T47D (cell line): ENCODE measurements at regions not wholly inside any gene's neighbourhood (a gene's known extent, or its start where the extent isn't known, plus 50 kb on each side); places are given as distances from the start of the nearest gene placed in this dataset.
A peak's percentile ranks its signal among the peaks of the same experiment; 100 is the strongest.

Experiments
- DNase-seq, 2 experiments: peaks; one replicate each; pipeline versions ENCODE4 v3.0.0 to v3.0.0-alpha.2; 2011 to 2012; ENCODE audit warnings: low read depth in 1 of 2, low spot score in 1 of 2
- JUND ChIP-seq: IDR thresholded peaks from 2 replicates; pipeline ENCODE4 v1.6.1; 2012; ENCODE audit warnings: low read depth
- in situ Hi-C: cut with HindIII; loops from 2 replicates; pipeline ENCODE4 v1.10.0; 2016; ENCODE audit warnings: low sequenced_read_pairs, low pct_unique_long_range_greater_than_20kb

DNA sequence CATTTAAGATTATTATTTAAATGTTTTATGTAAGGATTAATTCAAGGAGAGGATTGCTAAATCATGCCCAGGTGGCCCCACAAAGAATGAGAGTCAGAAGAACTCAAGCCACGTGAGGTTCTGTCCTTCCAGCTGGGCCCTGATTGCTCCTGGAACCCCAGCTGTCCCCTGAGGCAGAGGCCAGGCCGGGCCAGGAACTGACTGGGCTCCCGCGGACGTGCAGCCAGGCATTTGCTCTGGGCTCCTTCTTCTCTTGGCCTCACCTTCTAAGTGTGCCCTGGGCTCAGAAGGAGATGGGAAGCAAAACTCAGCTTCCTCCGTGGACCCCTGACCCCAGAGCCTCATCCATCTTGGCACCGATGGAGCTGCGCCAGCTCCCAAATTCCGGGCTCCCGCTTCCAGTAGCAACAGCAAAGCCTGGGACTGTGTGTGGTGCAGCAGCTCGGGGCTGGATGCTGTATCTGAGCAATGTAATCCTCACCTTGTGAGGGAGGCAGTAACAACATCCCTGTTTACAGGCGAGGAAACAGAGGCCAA lies 250.6 kb upstream of the PPP2R2D start:
- in situ Hi-C loops = no loop called here
- no peak for DNase-seq
- no peak for TF ChIP-seq JUND

DNA sequence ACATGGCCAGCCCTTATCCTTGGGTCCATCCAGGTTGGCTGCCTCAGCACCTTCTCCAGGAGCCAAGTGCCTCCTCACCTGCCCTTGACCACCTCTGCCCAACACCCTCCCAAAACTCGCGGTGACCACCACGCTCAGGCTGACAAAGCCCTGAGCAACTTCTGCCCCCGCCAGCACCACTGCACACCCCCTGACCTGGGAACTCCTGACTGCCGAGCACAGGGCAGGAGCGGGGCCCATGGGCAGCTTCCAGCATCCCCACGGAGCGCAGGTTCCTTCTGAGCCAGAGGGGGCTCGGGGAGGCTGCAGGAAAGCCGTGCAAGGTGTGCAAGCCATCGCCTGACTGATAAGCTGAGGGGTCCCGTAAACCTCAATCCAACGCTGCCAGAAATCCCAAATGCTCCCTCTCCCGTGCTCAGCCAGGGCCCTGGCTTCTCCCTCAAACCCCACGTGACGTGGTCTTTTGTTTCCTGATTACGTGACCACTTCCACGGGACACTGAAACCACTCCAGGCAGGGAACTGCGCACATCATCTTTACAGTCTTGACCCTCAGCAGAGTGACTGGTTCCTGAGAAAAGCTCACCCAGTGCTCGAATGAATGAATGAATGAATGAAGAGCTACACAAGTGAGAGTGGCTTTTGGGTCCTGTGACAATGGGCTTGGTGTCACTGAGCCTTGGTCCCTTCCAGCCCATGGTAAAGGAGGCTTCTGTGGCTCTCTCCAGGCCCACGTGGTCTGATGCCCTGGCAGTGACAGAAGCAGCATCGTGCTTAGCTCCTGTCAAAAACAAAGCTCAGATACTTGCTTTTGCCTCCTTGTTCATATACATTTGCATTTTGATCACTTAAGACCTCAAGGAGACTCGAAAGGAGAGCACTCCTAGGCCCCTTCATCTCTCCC lies 249.8 kb upstream of the PPP2R2D start:
- DNase-seq = no peak
- in situ Hi-C loops = no loop called here

DNA sequence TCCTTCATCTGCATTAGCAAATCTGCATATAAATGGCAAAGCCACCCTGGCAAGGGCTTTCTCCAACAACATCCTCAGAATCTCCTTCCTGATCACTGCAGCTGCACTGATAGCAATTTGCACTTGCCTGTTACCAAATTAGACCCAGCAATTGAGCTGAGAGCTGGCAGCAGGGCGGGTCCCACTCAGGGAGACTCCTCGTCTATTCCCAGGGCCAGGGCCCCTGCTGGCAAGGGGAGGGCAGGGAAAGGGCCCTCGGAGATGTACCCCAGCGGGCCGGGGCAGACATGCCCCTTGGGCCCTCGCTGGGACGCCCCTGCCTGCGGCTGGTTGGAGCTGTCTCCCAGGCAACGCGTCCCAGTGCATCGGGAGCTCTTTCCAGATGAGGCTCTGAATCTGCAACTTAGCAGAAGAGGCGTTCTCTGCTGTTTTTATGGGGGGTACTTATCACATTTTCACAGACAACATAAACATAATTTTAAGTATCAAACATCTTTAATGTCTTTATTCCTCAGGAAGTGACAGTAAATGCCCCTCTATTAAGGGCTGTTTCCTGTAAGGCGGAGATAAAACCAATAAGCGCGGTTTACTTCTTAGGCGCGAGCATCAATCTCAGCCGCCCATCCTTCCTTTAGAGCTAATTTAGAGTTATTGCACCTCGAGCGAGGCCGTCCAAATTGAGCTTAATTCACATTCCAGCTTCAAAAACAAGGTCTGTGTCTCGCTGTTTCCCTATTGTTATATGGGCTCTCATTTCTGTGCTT lies 249.0 kb upstream of the PPP2R2D start:
- in situ Hi-C loops = no loop called here
- no peak for DNase-seq
- TF ChIP-seq JUND = no peak

More for the DNA sequence above, 249.8 kb upstream of the PPP2R2D start:
- no peak for TF ChIP-seq JUND

DNA sequence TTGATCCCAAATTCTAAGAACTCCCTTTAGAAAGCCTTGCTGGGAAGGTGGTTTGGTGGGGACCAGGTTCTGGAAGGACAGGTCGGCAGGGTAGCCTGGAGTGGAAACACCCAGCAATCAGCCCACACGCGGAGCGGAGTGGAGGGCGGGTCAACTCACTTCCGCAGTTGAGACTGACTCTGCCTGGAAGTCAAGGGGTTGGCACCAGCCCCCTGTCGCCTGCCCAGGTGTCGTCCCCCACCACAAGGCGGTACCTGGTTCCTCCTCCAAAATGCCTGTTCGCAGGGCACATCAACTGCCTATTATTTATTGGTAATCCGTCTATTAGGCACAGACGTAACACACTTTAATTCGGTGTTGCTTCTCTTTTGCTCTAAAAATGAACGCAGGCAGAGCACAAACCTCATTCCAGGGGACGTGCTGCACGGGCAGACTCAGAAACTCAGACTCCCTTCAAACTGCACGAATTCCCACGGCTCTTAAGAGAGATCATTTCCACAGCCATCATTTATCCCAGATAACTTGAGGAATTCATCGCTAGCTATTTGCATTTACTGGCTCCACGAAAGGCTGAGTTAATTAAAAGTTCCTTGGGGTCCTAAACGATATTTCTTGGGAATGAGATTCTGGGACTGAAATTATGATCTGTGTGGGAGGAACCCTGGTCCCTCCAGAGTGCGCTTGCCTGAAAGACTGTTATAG lies 248.2 kb upstream of the PPP2R2D start:
- TF ChIP-seq JUND = no peak
- in situ Hi-C loops = no loop called here
- no peak for DNase-seq

DNA sequence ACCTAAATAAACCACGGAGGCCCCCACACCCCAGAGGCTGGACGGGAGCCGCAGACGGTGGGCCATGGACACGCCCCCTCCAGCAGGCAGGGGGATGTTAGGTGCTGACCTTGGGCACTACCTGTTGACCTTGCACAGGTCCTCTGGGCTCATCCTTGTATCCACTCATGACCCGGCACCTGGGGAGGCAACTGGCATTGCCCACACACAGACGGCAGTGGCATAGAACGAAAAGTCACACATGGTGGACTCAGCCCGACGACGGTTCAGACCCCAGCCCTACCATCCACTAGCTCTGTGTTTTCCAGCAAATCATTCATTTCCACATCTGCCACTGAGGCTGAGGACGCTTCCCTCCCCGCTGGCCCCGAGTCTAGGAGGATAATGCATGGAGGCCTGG lies 247.7 kb upstream of the PPP2R2D start:
- DNase-seq = no peak
- in situ Hi-C loops = no loop called here
- no peak for TF ChIP-seq JUND

DNA sequence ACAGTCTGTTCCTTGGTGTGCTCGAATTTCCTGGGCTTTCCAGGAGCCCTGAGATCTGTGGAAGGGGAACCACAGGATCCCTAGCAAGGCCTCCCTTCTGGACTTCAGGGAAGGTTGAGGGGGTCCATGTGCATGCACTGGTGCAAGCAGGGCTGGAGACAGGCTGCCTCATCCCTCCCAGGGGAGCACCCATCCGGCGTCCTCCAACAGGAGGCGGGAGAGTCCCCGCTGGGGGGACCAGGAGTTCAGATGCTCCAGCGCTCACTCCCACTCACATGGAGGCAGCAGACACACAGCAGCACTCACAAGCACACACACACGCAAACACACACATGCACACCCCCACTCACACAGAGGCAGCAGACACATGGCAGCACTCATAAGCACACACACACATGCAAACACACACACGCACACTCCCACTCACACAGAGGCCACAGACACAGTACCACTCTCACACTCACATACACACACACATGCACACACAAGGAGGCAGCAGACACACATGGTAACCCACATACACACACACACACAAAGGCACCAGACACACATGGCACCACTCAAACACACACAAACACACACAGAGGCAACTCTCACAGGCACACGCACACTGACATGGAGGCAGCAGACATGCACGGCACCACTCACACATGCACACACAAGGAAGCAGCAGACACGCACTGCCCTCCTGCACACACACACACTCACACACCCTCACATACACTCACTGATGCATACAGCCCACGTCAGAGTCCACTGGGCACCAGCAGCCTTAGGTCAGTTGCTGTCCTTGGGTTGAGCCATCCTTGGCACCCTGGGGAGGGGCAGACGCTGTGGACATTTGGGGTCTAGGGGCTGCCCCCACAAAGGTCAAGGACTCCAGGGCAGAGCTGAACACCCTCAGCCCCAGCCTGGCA lies 247.0 kb upstream of the PPP2R2D start:
- no peak for TF ChIP-seq JUND
- in situ Hi-C loops = no loop called here
- no peak for DNase-seq

DNA sequence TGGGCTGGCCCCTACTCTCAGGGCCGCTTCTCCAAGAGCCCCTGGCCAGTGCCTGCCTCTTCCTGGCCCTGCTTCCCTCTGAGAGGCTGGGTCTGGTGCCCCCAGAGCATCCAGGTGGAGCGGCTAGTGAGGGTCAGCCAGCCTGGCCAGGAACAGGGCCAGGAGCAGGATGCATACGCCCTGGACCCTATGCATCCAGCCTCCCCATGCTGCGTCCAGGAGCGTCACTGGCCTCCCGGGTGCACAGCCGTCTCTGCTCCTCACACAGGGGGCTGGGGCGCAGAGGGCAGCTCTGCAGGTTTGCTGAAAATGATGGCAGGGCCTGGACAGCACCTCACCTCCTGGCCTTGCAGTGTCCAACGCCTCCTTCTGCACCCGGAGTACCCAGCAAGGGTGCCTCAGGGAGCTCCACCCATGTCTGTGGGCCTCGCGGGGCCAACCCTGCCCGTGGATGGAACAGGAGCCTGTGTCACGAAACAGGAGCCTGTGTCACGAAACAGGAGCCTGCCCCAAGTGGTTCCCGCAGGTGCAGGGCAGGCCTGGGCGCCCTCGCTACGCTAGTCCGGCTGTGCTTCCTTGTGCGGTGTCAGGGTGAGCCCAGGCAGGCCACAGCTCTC lies 246.2 kb upstream of the PPP2R2D start:
- in situ Hi-C loops = no loop called here
- DNase-seq = peak; percentile 34 to 64
- no peak for TF ChIP-seq JUND

DNA sequence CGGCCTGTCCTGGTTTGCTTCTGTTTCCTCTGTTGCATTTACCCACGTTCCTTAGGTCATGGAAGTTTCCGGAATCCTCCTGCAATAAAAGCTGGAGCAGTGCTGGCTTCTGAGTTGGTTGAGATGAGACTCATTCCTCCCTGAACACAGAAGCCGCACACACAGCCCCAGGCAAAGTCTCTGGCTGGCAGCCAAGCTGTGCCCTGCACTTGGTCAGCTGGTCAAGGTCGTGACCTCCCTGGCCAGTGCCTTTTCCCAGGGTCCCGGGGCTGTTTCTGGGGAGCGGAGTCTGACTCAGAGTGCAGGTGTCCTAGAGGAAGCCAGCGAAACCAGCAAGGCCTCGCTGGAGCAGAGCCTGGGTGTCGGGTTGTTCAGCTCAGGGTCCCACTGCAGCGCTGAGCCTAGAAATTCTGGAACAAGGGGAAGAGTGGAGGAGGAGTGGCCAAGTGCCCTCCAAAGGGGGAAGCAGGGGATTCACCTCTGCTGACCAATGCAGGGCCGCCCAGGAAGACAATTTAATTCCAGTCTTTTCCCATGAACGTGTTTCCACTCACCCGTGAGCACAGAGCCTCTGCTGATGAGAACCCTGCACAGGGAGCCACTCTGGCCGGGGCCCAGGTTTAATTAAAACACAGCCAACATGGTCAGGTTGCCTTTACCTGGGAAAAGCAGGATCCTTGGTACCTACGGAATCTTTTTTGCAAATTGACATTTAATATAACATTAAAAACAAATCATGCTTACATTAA lies 245.5 kb upstream of the PPP2R2D start:
- in situ Hi-C loops = no loop called here
- peak; percentile 19 to 59 for DNase-seq
- TF ChIP-seq JUND = no peak

DNA sequence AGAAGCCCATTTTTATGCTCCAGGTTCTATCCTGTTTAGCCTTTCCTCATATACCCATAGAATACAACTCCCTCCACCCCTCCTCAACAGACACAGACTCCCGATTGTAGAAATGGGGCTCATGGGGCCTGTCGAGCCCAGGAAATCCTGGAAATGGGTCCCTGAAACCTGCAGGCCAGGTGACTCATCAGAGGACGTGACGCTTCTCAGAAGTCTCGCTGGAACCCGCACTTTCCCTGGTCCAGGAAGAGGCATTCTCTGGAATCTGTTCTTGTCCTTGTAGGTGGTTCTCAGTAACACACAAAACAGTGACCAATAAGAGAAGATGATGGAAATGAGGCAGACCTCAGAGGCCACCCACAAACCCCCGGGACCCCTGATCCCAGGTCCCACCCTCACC lies 244.8 kb upstream of the PPP2R2D start:
- in situ Hi-C loops = no loop called here
- TF ChIP-seq JUND = no peak
- no peak for DNase-seq

DNA sequence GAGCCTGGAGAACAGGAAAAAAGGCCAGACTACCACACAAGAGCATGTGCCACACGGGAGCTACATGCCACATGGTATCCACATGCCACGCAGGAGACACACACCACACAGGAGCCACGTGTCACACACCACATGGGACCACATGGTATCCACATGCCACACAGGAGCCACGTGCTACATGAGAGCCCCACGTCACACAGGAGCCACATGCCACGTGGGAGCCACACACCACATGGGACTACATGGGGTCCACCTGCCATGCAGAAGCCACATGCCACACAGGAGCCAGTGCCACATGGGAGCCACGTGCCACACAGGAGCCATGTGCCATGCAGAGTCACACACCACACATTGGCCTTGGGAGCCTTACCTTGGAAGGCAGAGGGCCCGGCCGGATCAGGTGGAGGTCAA lies 244.4 kb upstream of the PPP2R2D start:
- in situ Hi-C loops = no loop called here

More for the DNA sequence above, 244.4 kb upstream of the PPP2R2D start:
- no peak for TF ChIP-seq JUND
- no peak for DNase-seq
